ENCODE measurements at regions not wholly inside any gene's neighbourhood (a gene's known extent, or its start where the extent isn't known, plus 50 kb on each side); places are given as distances from the start of the nearest gene placed in this dataset.

- TF ChIP-seq CTCF (IDR thresholded peaks at IDR 0.05) (no peak), POLR2A (IDR thresholded peaks at IDR 0.05) (no peak)
These were observed 60.9 kb upstream of the ABL1 start for GRCh38 chr9:130774183-130774582.

All from right lobe of liver (tissue), 4 donors.